Endothelial cell of umbilical vein (primary cell): ENCODE measurements at regions not wholly inside any gene's neighbourhood (a gene's known extent, or its start where the extent isn't known, plus 50 kb on each side); places are given as distances from the start of the nearest gene placed in this dataset.

ENCODE experiments used
- EZH2 ChIP-seq: IDR thresholded peaks from 2 replicates; pipeline ENCODE4 v1.6.1; 2012; ENCODE audit warnings: borderline replicate concordance, low read depth, mild to moderate bottlenecking, moderate library complexity, low read length, inconsistent platforms; ENCODE audit not compliant: severe bottlenecking
- FOS ChIP-seq: IDR thresholded peaks from 2 replicates; pipeline ENCODE4 v1.6.1; 2011; ENCODE audit warnings: mild to moderate bottlenecking, low read length, moderate library complexity, borderline replicate concordance; ENCODE audit not compliant: insufficient read depth
- GATA2 ChIP-seq: IDR thresholded peaks from 2 replicates; pipeline ENCODE4 v1.7.0; 2011; ENCODE audit warnings: low read depth, mild to moderate bottlenecking, moderate library complexity, mixed read lengths, low read length; ENCODE audit not compliant: insufficient read length, insufficient read depth
- MYC ChIP-seq: IDR thresholded peaks from one replicate; pipeline ENCODE4 v1.6.1; 2011; ENCODE audit warnings: mild to moderate bottlenecking, low read depth, low read length
- POLR2A ChIP-seq: IDR thresholded peaks from 2 replicates; pipeline ENCODE4 v1.6.1; 2012; ENCODE audit warnings: low read depth, mild to moderate bottlenecking, control low read depth, low read length
- TF ChIP-seq, protein P1 (sequence below), 2 donors: IDR thresholded peaks; 1 replicate in 1 of 2; 2 replicates in 1 of 2; pipeline ENCODE4 v1.5.1; 2011; ENCODE audit warnings: low read length in 2 of 2, mild to moderate bottlenecking in 2 of 2, moderate library complexity in 2 of 2, control low read depth in 1 of 2, inconsistent platforms in 1 of 2, low read depth in 1 of 2; ENCODE audit not compliant: insufficient read depth in 1 of 2; ENCODE audit errors: extremely low read depth in 1 of 2

DNA sequence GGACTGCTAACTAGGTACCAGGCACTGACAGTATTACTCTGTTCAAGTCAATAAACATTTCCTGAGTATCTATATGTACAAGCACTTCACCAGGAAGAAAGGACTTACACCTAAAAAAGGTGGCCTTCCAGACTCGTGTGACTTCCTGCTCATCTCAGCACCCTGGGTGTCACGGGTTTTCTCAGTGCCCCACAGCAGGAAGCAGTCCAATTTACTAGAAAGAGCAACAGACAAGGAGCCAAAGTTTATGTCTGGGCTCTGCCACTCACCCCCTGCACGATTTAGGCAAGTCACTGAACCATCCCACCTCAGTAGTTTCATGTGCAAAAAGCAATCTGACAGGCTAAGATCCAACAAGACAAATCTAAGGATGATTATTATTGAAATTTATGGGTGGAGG lies 92.4 kb downstream of the TMEM215 start:
- TF ChIP-seq POLR2A (no peak), MYC (no peak), FOS (no peak), EZH2 (no peak), GATA2 (no peak)
- TF ChIP-seq, protein P1, sequence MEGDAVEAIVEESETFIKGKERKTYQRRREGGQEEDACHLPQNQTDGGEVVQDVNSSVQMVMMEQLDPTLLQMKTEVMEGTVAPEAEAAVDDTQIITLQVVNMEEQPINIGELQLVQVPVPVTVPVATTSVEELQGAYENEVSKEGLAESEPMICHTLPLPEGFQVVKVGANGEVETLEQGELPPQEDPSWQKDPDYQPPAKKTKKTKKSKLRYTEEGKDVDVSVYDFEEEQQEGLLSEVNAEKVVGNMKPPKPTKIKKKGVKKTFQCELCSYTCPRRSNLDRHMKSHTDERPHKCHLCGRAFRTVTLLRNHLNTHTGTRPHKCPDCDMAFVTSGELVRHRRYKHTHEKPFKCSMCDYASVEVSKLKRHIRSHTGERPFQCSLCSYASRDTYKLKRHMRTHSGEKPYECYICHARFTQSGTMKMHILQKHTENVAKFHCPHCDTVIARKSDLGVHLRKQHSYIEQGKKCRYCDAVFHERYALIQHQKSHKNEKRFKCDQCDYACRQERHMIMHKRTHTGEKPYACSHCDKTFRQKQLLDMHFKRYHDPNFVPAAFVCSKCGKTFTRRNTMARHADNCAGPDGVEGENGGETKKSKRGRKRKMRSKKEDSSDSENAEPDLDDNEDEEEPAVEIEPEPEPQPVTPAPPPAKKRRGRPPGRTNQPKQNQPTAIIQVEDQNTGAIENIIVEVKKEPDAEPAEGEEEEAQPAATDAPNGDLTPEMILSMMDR (IDR thresholded peaks at IDR 0.05; ENCODE audit: extremely low read depth in 1 of 2, insufficient read depth in 1 of 2, low read depth in 1 of 2, low read length in 2 of 2): no peak
